Karpas-422 (cell line): ENCODE measurements at regions not wholly inside any gene's neighbourhood (a gene's known extent, or its start where the extent isn't known, plus 50 kb on each side); places are given as distances from the start of the nearest gene placed in this dataset.

ENCODE experiments used
- DNase-seq: peaks from one replicate; pipeline ENCODE4 v3.0.0-alpha.2; 2015
- H2AFZ ChIP-seq: fragments of 200-600 bp; sonication (generic); 2 replicates; pipeline ENCODE4 v1.6.1; 2014; ENCODE audit warnings: antibody characterized with exemption, low read length, mixed read lengths
- H3K27ac ChIP-seq: fragments of 200-600 bp; sonication (generic); 2 replicates; pipeline ENCODE4 v1.5.1; 2014; ENCODE audit warnings: mild to moderate bottlenecking, low read length, moderate library complexity
- H3K27me3 ChIP-seq: fragments of 200-600 bp; sonication (generic); 2 replicates; pipeline ENCODE4 v1.6.1; 2014; ENCODE audit warnings: low read length, mixed read lengths
- H3K36me3 ChIP-seq: fragments of 200-600 bp; sonication (generic); 2 replicates; pipeline ENCODE4 v1.6.1; 2014; ENCODE audit warnings: low read length, mixed read lengths; ENCODE audit not compliant: insufficient read depth
- H3K4me1 ChIP-seq: fragments of 200-600 bp; sonication (generic); 2 replicates; pipeline ENCODE4 v1.6.1; 2014; ENCODE audit warnings: mild to moderate bottlenecking, low read length, mixed read lengths
- H3K4me2 ChIP-seq: fragments of 200-600 bp; sonication (generic); 2 replicates; pipeline ENCODE4 v1.6.1; 2014; ENCODE audit warnings: low read length, low read depth, mild to moderate bottlenecking; ENCODE audit not compliant: poor library complexity, severe bottlenecking
- H3K4me3 ChIP-seq: fragments of 200-600 bp; sonication (generic); 2 replicates; pipeline ENCODE4 v1.5.1; 2014; ENCODE audit warnings: mild to moderate bottlenecking, antibody characterized with exemption, low read length, mixed read lengths
- H3K79me2 ChIP-seq: fragments of 200-600 bp; sonication (generic); 2 replicates; pipeline ENCODE4 v1.6.1; 2014; ENCODE audit warnings: mild to moderate bottlenecking, low read length, mixed read lengths
- H3K9ac ChIP-seq: fragments of 200-600 bp; sonication (generic); 2 replicates; pipeline ENCODE4 v1.6.0; 2014; ENCODE audit warnings: low read length
- H3K9me2 ChIP-seq: fragments of 200-600 bp; sonication (generic), shearing (Covaris generic); replicated peaks from 2 replicates; pipeline ENCODE4 v1.6.0; 2014; ENCODE audit warnings: mild to moderate bottlenecking, low read length, moderate library complexity; ENCODE audit not compliant: insufficient read depth
- H3K9me3 ChIP-seq: fragments of 300-700, 200-600 bp; sonication (generic); 2 replicates; pipeline ENCODE4 v1.6.1; 2014; ENCODE audit warnings: low read length, mixed read lengths
- H4K20me1 ChIP-seq: fragments of 200-600 bp; sonication (generic); 2 replicates; pipeline ENCODE4 v1.6.1; 2014; ENCODE audit warnings: mild to moderate bottlenecking, antibody characterized with exemption, low read length, low read depth; ENCODE audit not compliant: insufficient read depth

GRCh38 chr1:229112832-229113548, 157.9 kb upstream of the RAB4A start:
- no peaks in the 10 kb centered on the region for H4K20me1 ChIP-seq
- no peaks in the 10 kb centered on the region for H3K9me3 ChIP-seq
- H3K27me3 ChIP-seq = no peaks in the 10 kb centered on the region
- no peak overlapping the region for H3K9ac ChIP-seq
- no peak overlapping the region for H3K27ac ChIP-seq
- no peaks in the 10 kb centered on the region for H3K79me2 ChIP-seq
- H3K4me3 ChIP-seq = no peak overlapping the region
- peaks cover 22% of the 10 kb centered on the region for H3K4me1 ChIP-seq
- H2AFZ ChIP-seq = no peak overlapping the region
- DNase-seq = no peak
- no peak overlapping the region for H3K4me2 ChIP-seq
- no peaks in the 10 kb centered on the region for H3K9me2 ChIP-seq
- H3K36me3 ChIP-seq = no peaks in the 10 kb centered on the region

GRCh38 chr1:229114315-229114714, 156.6 kb upstream of the RAB4A start:
- no peak overlapping the region for H3K27ac ChIP-seq
- DNase-seq = no peak
- no peak overlapping the region for H2AFZ ChIP-seq
- peaks cover 11% of the 10 kb centered on the region for H3K4me1 ChIP-seq
- no peak overlapping the region for H3K4me3 ChIP-seq
- H3K9me2 ChIP-seq = no peaks in the 10 kb centered on the region
- no peaks in the 10 kb centered on the region for H3K36me3 ChIP-seq
- H3K79me2 ChIP-seq = no peaks in the 10 kb centered on the region
- H3K27me3 ChIP-seq = no peaks in the 10 kb centered on the region
- H3K9me3 ChIP-seq = no peaks in the 10 kb centered on the region
- H4K20me1 ChIP-seq = no peaks in the 10 kb centered on the region
- no peak overlapping the region for H3K9ac ChIP-seq
- no peak overlapping the region for H3K4me2 ChIP-seq

GRCh38 chr1:229114850-229115365, 156.0 kb upstream of the RAB4A start:
- Histone ChIP-seq H2AFZ (no peak overlapping the region), H3K27ac (no peak overlapping the region), H3K9me2 (no peaks in the 10 kb centered on the region), H3K9ac (no peak overlapping the region), H3K27me3 (no peaks in the 10 kb centered on the region), H3K4me3 (no peak overlapping the region), H3K9me3 (no peaks in the 10 kb centered on the region), H3K79me2 (no peaks in the 10 kb centered on the region), H3K4me2 (no peak overlapping the region), H3K36me3 (no peaks in the 10 kb centered on the region), H3K4me1 (peaks cover 5% of the 10 kb centered on the region), H4K20me1 (no peaks in the 10 kb centered on the region)
- no peak for DNase-seq

- Histone ChIP-seq H3K36me3 (no peaks in the 10 kb centered on the region), H3K9ac (no peak overlapping the region), H3K9me2 (no peaks in the 10 kb centered on the region), H3K27ac (no peak overlapping the region), H4K20me1 (no peaks in the 10 kb centered on the region), H2AFZ (no peak overlapping the region), H3K4me2 (no peak overlapping the region), H3K9me3 (no peaks in the 10 kb centered on the region), H3K79me2 (no peaks in the 10 kb centered on the region), H3K27me3 (no peaks in the 10 kb centered on the region), H3K4me1 (no peaks in the 10 kb centered on the region), H3K4me3 (no peak overlapping the region)
- no peak for DNase-seq
Measured at GRCh38 chr1:229116114-229116513, 154.8 kb upstream of the RAB4A start.

GRCh38 chr1:229117664-229118300, 153.1 kb upstream of the RAB4A start:
- no peak for DNase-seq
- Histone ChIP-seq H4K20me1 (no peaks in the 10 kb centered on the region), H3K9ac (no peak overlapping the region), H3K27me3 (no peaks in the 10 kb centered on the region), H3K9me3 (no peaks in the 10 kb centered on the region), H3K36me3 (no peaks in the 10 kb centered on the region), H3K27ac (no peak overlapping the region), H3K79me2 (no peaks in the 10 kb centered on the region), H3K9me2 (no peaks in the 10 kb centered on the region), H3K4me3 (no peak overlapping the region), H3K4me2 (no peak overlapping the region), H3K4me1 (peaks cover 6% of the 10 kb centered on the region), H2AFZ (no peak overlapping the region)

GRCh38 chr1:229118477-229119061, 152.3 kb upstream of the RAB4A start:
- Histone ChIP-seq H3K4me1 (peaks cover 6% of the 10 kb centered on the region), H3K36me3 (no peaks in the 10 kb centered on the region), H3K9me3 (no peaks in the 10 kb centered on the region), H2AFZ (no peak overlapping the region), H3K9ac (no peak overlapping the region), H3K27me3 (no peaks in the 10 kb centered on the region), H3K79me2 (no peaks in the 10 kb centered on the region), H3K9me2 (no peaks in the 10 kb centered on the region), H4K20me1 (no peaks in the 10 kb centered on the region), H3K4me2 (no peak overlapping the region), H3K4me3 (no peak overlapping the region), H3K27ac (no peak overlapping the region)
- no peak for DNase-seq

GRCh38 chr1:229119161-229119560, 151.8 kb upstream of the RAB4A start:
- H3K9me2 ChIP-seq = no peaks in the 10 kb centered on the region
- no peaks in the 10 kb centered on the region for H3K27me3 ChIP-seq
- H3K79me2 ChIP-seq = no peaks in the 10 kb centered on the region
- peaks cover 6% of the 10 kb centered on the region for H3K4me1 ChIP-seq
- H3K9me3 ChIP-seq = no peaks in the 10 kb centered on the region
- H3K27ac ChIP-seq = no peak overlapping the region
- H4K20me1 ChIP-seq = no peaks in the 10 kb centered on the region
- no peaks in the 10 kb centered on the region for H3K36me3 ChIP-seq
- H3K4me2 ChIP-seq = no peak overlapping the region
- H2AFZ ChIP-seq = no peak overlapping the region
- no peak overlapping the region for H3K9ac ChIP-seq
- H3K4me3 ChIP-seq = no peak overlapping the region
- DNase-seq = no peak

GRCh38 chr1:229119876-229120275, 151.0 kb upstream of the RAB4A start:
- no peak overlapping the region for H3K27ac ChIP-seq
- H3K9me3 ChIP-seq = no peaks in the 10 kb centered on the region

More at GRCh38 chr1:229119876-229120275, 151.0 kb upstream of the RAB4A start:
- no peaks in the 10 kb centered on the region for H3K36me3 ChIP-seq
- H2AFZ ChIP-seq = no peak overlapping the region
- H3K27me3 ChIP-seq = no peaks in the 10 kb centered on the region
- no peak for DNase-seq
- no peak overlapping the region for H3K4me3 ChIP-seq
- H3K79me2 ChIP-seq = no peaks in the 10 kb centered on the region
- no peaks in the 10 kb centered on the region for H4K20me1 ChIP-seq
- no peak overlapping the region for H3K4me2 ChIP-seq
- H3K9me2 ChIP-seq = no peaks in the 10 kb centered on the region
- peaks cover 6% of the 10 kb centered on the region for H3K4me1 ChIP-seq
- H3K9ac ChIP-seq = no peak overlapping the region
